HUES6 (cell line): ENCODE measurements at regions not wholly inside any gene's neighbourhood (a gene's known extent, or its start where the extent isn't known, plus 50 kb on each side); places are given as distances from the start of the nearest gene placed in this dataset.

ENCODE experiments used
- H3K27ac ChIP-seq: 2 replicates; pipeline ENCODE4 v1.7.0; 2013; ENCODE audit warnings: low read depth, mild to moderate bottlenecking, low read length, inconsistent platforms
- H3K27me3 ChIP-seq: 2 replicates; pipeline ENCODE4 v1.6.1; 2013; ENCODE audit warnings: low read length; ENCODE audit not compliant: control insufficient read depth, insufficient read depth
- H3K36me3 ChIP-seq: 2 replicates; pipeline ENCODE4 v1.6.1; 2013; ENCODE audit warnings: low read length; ENCODE audit not compliant: control insufficient read depth, insufficient read depth
- H3K4me1 ChIP-seq: 2 replicates; pipeline ENCODE4 v1.6.1; 2013; ENCODE audit warnings: low read length; ENCODE audit not compliant: control insufficient read depth, insufficient read depth
- H3K4me3 ChIP-seq: 2 replicates; pipeline ENCODE4 v1.5.1; 2013; ENCODE audit warnings: low read depth, low read length
- H3K9ac ChIP-seq: one replicate; pipeline ENCODE4 v1.6.1; 2013; ENCODE audit warnings: mild to moderate bottlenecking, low read length
- H3K9me3 ChIP-seq: 2 replicates; pipeline ENCODE4 v1.6.1; 2013; ENCODE audit warnings: low read depth, low read length; ENCODE audit not compliant: control insufficient read depth, insufficient read depth

DNA sequence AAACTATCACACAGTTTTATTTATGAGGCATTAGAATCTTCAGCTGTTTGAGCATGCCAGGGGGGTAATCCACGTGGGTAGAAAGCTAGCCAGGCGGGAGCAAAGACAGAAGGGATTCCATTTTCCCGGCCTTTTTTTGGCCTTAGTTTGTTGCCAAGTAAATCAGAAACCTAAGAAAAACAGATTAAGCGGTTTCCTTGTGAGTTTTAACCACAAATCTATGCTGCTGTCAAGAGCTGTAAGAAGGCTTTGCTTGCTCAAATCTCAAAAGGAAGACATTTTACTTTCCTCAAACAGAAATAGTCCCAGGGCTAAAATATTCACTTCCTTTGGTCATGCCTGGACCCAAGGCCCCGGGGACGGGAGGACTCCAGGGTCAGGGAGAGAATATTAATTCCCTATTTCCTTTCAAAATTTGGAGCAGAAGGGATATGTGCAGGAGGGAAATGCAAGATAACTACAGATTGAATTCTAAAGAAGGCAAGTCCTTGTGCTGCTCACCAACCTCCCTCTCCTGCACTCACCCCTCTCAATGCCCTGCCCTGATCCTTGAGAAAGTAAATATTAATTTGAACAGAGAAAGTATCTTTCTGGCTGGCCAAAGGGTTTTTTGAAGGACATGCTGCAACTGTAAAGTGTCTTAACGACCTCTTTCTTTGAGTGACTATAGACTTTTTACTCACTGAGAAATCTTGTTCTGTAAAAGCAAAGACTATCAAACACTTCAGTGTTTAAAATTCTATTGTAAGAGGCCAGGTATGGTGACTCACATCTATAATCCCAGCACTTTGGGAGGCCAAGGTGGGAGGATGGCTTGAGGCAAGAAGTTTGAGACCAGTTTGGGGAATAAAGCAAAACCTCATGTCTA lies 75.7 kb downstream of the HSD17B6 start:
- H3K9me3 ChIP-seq, result no peaks in the 10 kb centered on the region
- no peak overlapping the region for H3K27ac ChIP-seq
- H3K4me3 ChIP-seq, result no peak overlapping the region
- no peaks in the 10 kb centered on the region for H3K36me3 ChIP-seq
- H3K27me3 ChIP-seq, result no peaks in the 10 kb centered on the region
- H3K4me1 ChIP-seq, result no peaks in the 10 kb centered on the region; the same call in 1 of the 2 replicates
- H3K9ac ChIP-seq, result no peak overlapping the region
